ENCODE measurements at regions not wholly inside any gene's neighbourhood (a gene's known extent, or its start where the extent isn't known, plus 50 kb on each side); places are given as distances from the start of the nearest gene placed in this dataset.

GRCh38 chr5:102638316-102638715, 116.8 kb upstream of the PAM start:
- DNase-seq (ENCODE audit: low read depth), result peak; percentile 15
- no peak overlapping the region for H3K4me3 ChIP-seq (ENCODE audit: low read length)
- no peak for TF ChIP-seq CTCF (IDR thresholded peaks at IDR 0.05; ENCODE audit: insufficient read depth, low read depth, low read length, missing control alignments)

- no peak overlapping the region for H3K4me3 ChIP-seq (ENCODE audit: low read length)
- no peak for DNase-seq (ENCODE audit: low read depth)
- TF ChIP-seq CTCF (IDR thresholded peaks at IDR 0.05; ENCODE audit: insufficient read depth, low read depth, low read length, missing control alignments), result no peak
Measured at GRCh38 chr5:102638912-102639652, 116.0 kb upstream of the PAM start.

DNA sequence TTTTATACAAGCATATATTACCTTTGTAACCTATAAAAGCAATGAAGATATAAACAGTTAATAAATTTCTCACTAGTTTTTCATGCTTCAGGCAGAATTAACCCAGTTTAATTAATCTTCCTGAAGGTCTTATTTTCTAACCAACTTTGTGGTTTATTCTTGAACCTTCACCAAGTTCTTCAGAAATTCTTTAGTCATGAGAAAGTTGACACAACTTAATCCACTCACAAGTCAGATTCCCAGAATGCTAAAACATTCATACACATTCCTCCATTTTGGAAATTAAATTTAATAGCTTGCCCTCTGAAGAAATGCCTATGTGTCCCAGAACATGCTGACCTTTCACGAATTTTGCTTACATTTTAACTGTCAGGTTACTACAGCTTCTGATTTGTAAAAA, 105.4 kb upstream of the PAM start:
- DNase-seq (ENCODE audit: low read depth), result no peak
- no peak for TF ChIP-seq CTCF (IDR thresholded peaks at IDR 0.05; ENCODE audit: insufficient read depth, low read depth, low read length, missing control alignments)
- H3K4me3 ChIP-seq (ENCODE audit: low read length), result no peak overlapping the region

DNA sequence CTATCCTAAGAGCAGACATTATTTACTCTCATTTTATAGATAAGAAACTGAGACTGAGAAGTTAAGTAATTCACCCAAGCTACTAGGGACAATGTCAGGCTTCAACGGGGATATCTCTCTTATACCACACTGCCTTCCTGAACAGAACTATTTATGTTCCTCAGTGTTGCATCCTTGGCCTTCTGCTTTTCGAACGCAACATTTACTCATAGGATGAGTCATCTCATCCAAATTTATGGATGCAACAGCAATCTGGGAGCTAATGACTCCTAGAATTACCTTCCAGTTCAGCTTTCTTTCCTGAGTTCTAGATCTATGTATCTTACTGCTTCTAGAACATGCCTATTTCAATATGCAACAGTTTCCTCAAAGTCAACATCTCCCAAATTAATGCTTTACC, 103.6 kb upstream of the PAM start:
- DNase-seq (ENCODE audit: low read depth), result peak; percentile 14

DNA sequence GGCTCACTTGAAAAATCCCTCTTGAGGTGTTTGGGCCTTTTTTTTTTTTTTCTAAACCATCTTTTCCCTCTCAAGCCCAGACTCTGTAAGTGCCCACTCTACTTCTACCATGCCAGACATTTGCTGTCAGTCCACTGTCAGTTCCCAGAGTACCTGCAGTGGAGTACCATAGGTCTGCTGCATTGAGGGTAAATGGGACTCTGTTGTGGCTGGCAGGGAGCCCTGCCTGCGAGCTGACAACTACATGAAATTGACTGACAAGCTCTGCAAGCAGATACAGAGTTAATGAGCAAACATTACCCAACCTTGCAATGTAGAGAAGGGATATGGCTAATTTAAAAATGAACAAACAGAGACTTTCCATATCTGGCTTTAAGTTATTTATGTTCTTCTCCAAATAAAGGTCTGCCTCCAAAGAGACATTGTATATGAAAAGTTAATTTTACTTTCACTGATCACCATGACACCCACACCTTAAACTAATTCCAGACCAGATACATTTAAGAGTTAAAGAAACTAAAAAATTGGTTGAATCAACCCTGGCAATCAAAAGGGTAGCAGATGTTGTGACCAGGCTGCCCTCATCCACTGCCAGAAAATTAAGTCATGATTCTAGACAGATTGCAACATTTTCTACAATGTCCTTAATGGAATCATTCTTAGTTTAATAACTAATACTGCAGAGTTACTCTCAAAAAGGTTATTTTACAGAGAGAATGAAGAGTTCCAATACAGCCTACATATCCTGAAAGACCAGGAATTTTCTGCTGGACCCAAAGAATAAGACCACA, 100.4 kb upstream of the PAM start:
- no peak overlapping the region for H3K4me3 ChIP-seq (ENCODE audit: low read length)
- TF ChIP-seq CTCF (IDR thresholded peaks at IDR 0.05; ENCODE audit: insufficient read depth, low read depth, low read length, missing control alignments), result no peak
- DNase-seq (ENCODE audit: low read depth), result no peak

More for the DNA sequence above, 103.6 kb upstream of the PAM start:
- no peak overlapping the region for H3K4me3 ChIP-seq (ENCODE audit: low read length)
- no peak for TF ChIP-seq CTCF (IDR thresholded peaks at IDR 0.05; ENCODE audit: insufficient read depth, low read depth, low read length, missing control alignments)

GRCh38 chr5:102659151-102659550, 96.0 kb upstream of the PAM start:
- no peak overlapping the region for H3K4me3 ChIP-seq (ENCODE audit: low read length)
- DNase-seq (ENCODE audit: low read depth), result no peak
- TF ChIP-seq CTCF (IDR thresholded peaks at IDR 0.05; ENCODE audit: insufficient read depth, low read depth, low read length, missing control alignments), result no peak
